Activated CD4-positive, CD25-positive, alpha-beta regulatory T cell treated with anti-CD3 and anti-CD28 coated beads, Interleukin-2, amount 50 U/mL, for 24 hours (primary cell): ENCODE measurements at regions not wholly inside any gene's neighbourhood (a gene's known extent, or its start where the extent isn't known, plus 50 kb on each side); places are given as distances from the start of the nearest gene placed in this dataset.

ENCODE experiments used
- ATAC-seq, 2 donors: fragments of 150-1000 bp; cut with Tn5 transposase; one replicate each; pipeline ENCODE4 v1.10.0; 2021; ENCODE audit warnings: mild to moderate bottlenecking in 1 of 2, moderate library complexity in 1 of 2

- ATAC-seq, result no peak
Observed at GRCh38 chr18:73850782-73851181, 296.9 kb downstream of the FBXO15 start.

- no peak for ATAC-seq
Observed at GRCh38 chr18:73848656-73849055, 299.0 kb downstream of the FBXO15 start.

DNA sequence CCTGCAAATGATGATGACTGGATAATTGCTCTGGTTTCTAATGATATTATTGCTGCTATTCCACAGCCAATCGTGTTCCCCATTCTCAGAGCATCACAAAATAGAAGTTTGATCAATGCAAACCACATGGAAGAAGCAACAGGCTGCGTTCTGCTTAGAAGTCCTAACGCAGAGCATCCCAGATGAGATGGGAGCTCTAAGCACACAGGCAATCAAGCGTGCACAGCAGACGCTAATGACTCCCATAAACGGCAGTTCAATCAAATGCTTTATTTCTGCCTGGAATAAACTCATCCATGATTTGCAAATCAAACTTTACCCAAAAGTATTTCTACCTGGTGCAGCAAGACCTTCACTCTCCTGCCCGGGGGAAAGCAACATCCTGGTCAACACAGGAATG lies 304.2 kb downstream of the FBXO15 start:
- no peak for ATAC-seq

DNA sequence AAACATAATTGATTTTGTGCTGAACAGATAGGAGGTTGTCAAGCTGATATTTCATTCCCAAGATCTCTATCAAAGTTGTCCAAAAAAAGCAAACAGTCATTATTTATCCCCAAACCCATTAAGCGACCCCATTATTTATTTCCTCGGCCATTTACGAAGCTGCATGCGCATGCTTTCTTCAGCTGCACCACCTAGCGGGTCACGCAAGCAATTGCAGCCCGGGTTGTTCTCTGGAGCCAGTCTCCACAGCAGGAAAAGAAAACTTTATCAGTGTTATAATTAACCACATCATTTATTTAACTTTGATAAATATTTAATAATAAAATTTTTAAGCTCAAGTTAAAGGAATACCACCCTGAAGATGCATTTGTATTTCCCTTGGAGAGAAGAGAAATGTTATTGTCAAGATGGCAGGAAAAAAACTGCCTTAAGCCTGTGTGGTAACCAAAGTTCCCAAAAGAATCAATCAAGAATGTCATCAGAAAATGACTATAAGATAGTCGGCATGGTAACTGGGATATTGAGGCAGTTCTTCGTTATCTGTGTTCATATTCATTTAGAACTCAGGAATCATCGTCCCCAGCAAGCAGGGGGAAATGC lies 304.7 kb downstream of the FBXO15 start:
- ATAC-seq, result no peak

- no peak for ATAC-seq
Observed at GRCh38 chr18:73841661-73842060, 306.0 kb downstream of the FBXO15 start.

DNA sequence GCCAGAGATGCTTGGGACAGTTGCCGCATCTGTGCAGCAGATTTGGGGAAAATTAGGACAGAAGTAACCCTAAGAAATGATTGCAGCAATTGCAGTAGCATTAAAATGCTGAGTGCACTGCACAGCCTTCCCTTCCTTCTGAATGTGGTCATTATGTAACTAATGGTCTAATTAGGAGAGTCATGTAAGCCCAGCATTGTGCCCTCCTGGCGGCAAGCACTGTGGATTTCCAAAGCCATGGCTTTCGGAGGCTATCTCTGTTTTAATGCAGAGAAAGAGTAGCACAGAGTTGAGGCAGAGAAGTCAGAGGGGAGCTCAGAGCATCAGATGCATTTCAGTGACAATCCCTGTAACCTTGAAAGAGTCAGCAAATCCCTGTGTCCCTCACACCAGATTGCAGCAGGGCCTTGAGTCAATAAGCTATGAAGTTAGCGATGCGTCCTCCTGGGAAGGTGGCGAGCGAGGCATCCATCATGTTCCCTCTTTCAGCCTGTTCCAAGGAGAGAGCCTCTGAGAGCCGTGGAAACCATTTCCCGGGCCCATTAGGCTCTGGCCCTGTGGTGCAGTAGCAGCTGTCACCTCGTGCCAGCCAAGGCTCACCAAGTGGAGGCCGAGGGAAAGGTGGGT lies 307.2 kb downstream of the FBXO15 start:
- ATAC-seq, result no peak

- no peak for ATAC-seq
Observed at GRCh38 chr18:73839441-73839840, 308.2 kb downstream of the FBXO15 start.

DNA sequence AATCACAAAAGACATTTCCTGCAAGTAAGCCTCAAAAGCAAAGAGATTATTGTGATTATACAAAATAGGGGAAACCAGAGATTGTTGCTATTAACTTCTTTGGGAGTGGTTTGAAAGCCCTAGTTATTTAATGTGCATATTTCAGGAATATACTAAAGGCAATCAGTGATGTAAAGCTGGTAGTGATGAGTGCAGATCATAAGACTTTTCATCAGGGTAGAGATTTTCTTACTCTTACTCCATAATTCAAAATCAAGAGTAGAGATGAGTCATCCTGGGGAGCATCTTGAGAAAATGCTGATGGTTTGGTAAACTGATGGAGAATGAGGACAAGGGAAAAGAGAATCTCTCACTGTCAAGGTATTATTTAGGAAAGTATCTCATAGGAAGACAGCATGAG lies 309.5 kb downstream of the FBXO15 start:
- no peak for ATAC-seq

DNA sequence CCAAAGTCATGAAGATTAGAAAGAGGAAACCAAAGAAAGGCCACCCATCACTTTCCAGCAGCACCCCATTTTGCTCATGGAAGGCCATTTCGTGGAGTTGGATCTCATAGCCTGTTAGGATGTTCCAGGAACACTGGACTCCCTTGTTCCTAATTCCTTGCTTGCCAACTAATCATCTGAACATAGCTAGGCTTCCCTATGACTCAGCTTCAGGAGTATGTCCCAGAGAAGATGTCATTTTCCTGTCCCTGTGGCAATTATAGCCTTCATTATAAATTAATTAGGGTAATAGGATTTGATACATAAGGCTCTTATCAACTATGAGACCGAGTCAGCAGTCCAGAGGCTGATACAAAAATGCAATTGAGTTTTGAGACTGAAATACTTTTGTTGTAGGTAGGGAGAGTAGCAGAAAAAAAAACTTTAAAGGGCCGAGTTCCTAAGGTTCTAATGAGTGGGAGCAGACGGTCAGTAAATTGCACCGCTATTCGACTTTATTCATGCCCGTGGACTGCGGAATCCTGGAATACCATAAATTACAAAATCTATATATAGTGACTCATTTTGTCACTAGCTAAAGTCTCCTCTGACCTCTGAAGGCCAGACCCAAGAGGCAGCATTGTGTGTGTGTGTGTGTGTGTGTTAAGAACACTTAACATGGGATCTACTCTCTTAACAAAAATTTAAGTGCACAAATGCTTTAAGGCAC lies 311.8 kb downstream of the FBXO15 start:
- no peak for ATAC-seq

DNA sequence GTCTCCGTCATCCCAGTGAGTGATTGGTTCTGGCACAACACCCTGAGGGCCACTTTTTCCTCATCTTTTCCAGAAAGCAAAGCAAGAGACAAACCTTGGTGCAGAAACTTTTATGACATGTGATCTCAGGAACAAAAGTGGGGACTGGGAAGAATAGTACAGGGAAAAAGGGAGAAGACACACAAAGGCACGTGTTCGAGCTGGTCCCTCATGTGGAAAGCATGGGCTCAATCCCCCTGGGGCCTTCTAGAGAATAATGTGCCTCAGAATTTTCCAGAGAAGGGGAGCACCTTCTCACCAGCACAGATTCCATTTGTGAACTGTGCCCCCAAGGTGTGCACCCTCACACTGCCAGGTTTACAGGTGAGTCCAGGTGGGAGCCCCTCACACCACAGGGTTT lies 312.6 kb downstream of the FBXO15 start:
- no peak for ATAC-seq

DNA sequence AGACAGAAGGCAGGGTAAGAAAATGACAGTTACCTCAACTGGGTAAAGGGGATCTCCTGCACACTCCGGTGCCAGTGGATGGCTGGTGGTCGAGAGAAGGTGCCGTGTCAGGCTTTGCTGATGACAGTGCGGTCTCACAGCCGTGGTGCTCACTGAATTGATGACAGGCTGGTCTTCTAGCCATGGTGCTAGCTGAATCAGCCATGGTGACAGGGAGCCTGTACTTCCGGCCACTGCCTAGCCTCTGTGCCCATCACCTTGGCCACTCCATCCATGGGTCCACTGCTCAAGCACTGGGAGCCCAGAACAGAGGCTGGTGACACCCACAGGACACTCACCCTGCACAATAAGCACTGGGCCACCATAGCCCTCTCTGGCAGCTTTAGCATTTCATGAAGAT lies 315.9 kb downstream of the FBXO15 start:
- ATAC-seq, result no peak

DNA sequence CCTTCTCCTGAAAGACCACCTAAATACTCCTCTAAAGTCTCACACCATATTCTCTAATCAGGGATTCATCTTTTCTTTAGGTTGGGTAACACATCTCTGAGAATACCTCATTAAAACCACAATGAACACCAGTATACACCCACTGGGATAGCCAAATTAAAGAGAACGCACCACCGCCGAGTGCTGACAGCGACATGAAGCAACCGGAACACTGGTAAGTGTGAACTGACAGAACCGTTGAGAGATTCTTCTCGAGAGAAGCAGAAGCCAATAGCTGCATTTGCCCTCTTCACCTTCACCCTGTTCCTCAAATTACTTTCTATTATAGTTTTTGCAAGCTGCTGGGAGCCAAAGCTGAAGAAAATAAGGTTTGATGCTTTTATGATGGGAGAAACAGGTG lies 318.5 kb downstream of the FBXO15 start:
- ATAC-seq, result no peak

DNA sequence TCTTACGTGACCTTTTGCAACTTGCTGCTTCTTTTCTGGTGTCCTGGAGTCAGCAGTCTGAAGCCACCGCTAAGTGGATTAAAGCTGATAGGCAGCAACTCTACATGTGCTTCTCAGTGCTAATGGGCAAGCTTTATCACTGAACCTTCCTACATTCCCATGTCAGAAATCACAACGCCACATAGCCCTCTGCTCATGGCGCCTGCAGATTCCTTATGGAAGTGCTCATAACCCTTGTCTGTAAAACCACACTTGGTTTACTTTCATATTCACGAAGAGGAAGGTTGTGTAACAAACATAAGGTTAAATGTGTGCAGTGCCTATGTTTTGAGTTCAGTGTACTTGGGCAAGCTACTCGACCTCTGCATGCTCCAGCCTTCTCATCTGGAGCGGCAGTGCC lies 319.8 kb downstream of the FBXO15 start:
- ATAC-seq, result no peak

DNA sequence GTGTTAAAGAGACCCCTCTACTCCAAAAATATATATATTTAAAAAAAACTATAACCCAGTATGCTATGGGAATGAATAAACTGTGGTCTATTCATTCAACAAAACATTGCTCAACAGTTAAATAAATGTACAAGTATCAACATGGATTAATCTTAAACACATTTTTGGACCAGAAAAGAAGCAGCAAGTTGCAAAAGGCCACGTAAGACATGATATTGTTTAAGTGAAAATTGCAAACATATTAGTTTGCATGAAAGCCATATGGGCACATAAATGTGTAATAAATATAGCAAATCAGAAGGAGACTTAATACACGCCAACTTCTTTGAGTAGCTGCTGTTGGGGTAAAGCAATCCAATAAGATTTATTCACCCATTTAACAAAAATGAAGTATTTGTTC lies 321.5 kb downstream of the FBXO15 start:
- ATAC-seq, result no peak

GRCh38 chr18:73824671-73825070 lies 323.0 kb downstream of the FBXO15 start:
- no peak for ATAC-seq

- no peak for ATAC-seq
Observed at GRCh38 chr18:73812423-73812822, 335.2 kb downstream of the FBXO15 start.

GRCh38 chr18:73807551-73808192 lies 340.0 kb downstream of the FBXO15 start:
- no peak for ATAC-seq

- ATAC-seq, result no peak
Observed at GRCh38 chr18:73805991-73806390, 341.6 kb downstream of the FBXO15 start.

- ATAC-seq, result no peak
Observed at GRCh38 chr18:73797419-73797818, 350.2 kb downstream of the FBXO15 start.

- ATAC-seq, result no peak
Observed at GRCh38 chr18:73793386-73793785, 354.2 kb downstream of the FBXO15 start.

DNA sequence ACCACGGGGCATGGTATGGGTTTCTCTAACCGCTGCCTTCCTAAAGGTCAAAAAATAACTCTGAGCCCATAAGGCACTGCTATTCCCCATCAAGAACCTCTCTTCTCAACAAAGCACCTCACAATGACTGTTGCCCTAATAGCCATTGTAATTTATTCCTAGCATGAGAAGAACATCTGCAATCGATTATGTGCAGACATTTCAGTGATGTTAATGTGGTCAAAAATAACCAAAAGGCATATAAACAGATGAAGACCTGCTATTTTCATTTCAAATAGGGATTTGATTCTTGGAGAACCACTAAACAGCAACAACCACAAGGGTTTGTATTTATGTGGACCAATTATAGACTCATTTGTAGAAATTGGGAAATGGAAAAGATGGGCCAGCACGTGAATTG lies 356.6 kb downstream of the FBXO15 start:
- ATAC-seq, result no peak

DNA sequence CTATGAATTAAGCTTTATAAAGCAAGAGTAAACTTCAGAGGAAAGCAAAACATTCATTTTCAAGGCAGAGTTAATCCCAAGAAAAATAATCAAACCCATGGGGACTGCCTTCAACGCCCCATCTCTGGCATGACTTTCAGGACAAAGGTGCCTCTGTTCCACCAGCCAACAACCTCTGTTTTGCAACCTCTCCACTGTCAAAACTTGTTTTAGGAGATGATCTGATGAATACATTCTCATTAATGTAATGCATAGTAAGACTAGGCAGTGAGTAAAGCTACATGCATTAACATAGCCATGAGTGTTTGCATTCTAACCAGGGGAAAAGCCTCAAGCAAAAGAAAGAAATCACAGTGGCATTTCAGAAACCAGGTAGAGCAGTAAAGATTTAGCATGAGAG lies 357.0 kb downstream of the FBXO15 start:
- ATAC-seq, result no peak

DNA sequence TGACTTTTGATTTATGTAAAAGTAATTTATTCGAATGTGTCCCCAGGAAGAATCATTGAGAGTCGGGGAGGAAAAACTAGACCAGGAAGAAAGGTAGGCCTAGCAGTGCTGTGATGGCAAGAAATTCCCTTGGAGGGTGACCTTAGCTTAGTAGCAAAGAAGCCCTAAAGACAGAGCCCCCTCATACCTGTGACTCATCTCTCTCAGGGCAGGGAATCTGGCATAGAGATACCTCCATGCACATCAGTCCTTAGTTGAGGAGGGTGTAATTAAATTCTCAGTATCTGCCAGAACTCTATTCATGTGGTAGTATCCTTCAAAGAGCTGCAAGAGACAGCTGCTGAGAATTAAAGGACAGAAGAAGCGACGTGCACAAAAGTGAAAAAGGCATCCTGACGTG lies 360.3 kb downstream of the FBXO15 start:
- no peak for ATAC-seq

- no peak for ATAC-seq
Observed at GRCh38 chr18:73785300-73785699, 362.3 kb downstream of the FBXO15 start.
